Spleen (tissue), 11 donors: ENCODE measurements at regions not wholly inside any gene's neighbourhood (a gene's known extent, or its start where the extent isn't known, plus 50 kb on each side); places are given as distances from the start of the nearest gene placed in this dataset.

Experiments
- DNase-seq: peaks from one replicate; pipeline ENCODE4 v3.0.0-alpha.2; 2020
- H3K27ac ChIP-seq, 8 donors: fragments of 200-600 bp; sonication (generic) in 7 of 8; 1 replicate in 4 of 8; 2 replicates in 4 of 8; pipeline versions ENCODE4 v1.5.0 to v1.8.0; 2016 to 2021; ENCODE audit warnings: inconsistent platforms in 4 of 8, mild to moderate bottlenecking in 4 of 8, moderate library complexity in 1 of 8
- H3K27me3 ChIP-seq, 7 donors: fragments of 200-600 bp; sonication (generic) in 6 of 7; replicated peaks in 1 of 7; 1 replicate in 4 of 7; 2 replicates in 3 of 7; pipeline versions ENCODE4 v1.5.0 to v1.8.0; 2016 to 2021; ENCODE audit warnings: inconsistent platforms in 3 of 7, mild to moderate bottlenecking in 1 of 7
- H3K36me3 ChIP-seq, 6 donors: fragments of 200-600 bp; sonication (generic) in 5 of 6; 1 replicate in 4 of 6; 2 replicates in 2 of 6; pipeline versions ENCODE4 v1.5.0 to v1.8.0; 2016 to 2021; ENCODE audit warnings: inconsistent platforms in 2 of 6
- H3K4me1 ChIP-seq, 6 donors: fragments of 200-600 bp; sonication (generic) in 5 of 6; 1 replicate in 3 of 6; 2 replicates in 3 of 6; pipeline versions ENCODE4 v1.5.0 to v1.8.0; 2016 to 2021; ENCODE audit warnings: inconsistent platforms in 3 of 6
- H3K4me3 ChIP-seq, 8 donors: fragments of 200-600 bp; sonication (generic) in 7 of 8; 1 replicate in 4 of 8; 2 replicates in 4 of 8; pipeline versions ENCODE4 v1.5.0 to v1.8.0; 2016 to 2021; ENCODE audit warnings: inconsistent platforms in 4 of 8, mild to moderate bottlenecking in 4 of 8, moderate library complexity in 2 of 8
- H3K9me3 ChIP-seq, 8 donors: fragments of 200-600 bp; sonication (generic) in 7 of 8; 1 replicate in 4 of 8; 2 replicates in 4 of 8; pipeline versions ENCODE4 v1.5.0 to v1.8.0; 2016 to 2021; ENCODE audit warnings: inconsistent platforms in 4 of 8
- CTCF ChIP-seq, 11 experiments: fragments of 200-600 bp in 7 of 11; fragments of 450-650 bp in 4 of 11; sonication (generic) in 4 of 11; IDR thresholded peaks in 8 of 11; conservative IDR thresholded peaks in 3 of 11; 1 replicate in 7 of 11; 2 replicates in 4 of 11; pipeline versions ENCODE4 v1.4.0 to v1.8.0; 2016 to 2021; ENCODE audit warnings: antibody characterized with exemption in 11 of 11, inconsistent platforms in 4 of 11, mild to moderate bottlenecking in 1 of 11
- POLR2A ChIP-seq, 3 donors: fragments of 450-650 bp; IDR thresholded peaks; one replicate each; pipeline ENCODE4 v1.5.1; 2017; ENCODE audit warnings: antibody characterized with exemption in 3 of 3, mild to moderate bottlenecking in 1 of 3
- POLR2AphosphoS5 ChIP-seq, 3 donors: sonication (generic); formaldehyde crosslinking; IDR thresholded peaks; one replicate each; pipeline ENCODE4 v1.5.1; 2017; ENCODE audit warnings: antibody characterized with exemption in 3 of 3
- WGBS, 5 donors: extraction: QIAGEN DNeasy Blood & Tissue Kit in 3 of 5; methylation state at CpG; one replicate each; pipeline versions ENCODE4 v1.1.5 to v1.1.7; 2013 to 2018; 5-methylcytosine and 5-hydroxymethylcytosine counted together
- intact Hi-C: fragments of 100-400 bp; cut with DNase I; formaldehyde crosslinking; loops from one replicate; pipeline ENCODE4 v1.15.0; 2023; ENCODE audit warnings: low total_unique reads
- donor health status: healthy with polysubstance abuse.
- donor health status: DM: no; HTN: no; CAD: no; lungs with moderate emphysema.
- donor health status: DM: no; HTN: no; CAD: no.
- donor health status: Bipolar disorder and iron deficiency.
- donor health status: healthy.
- donor health status: DM: no; HTN: no; CAD: no.
- donor health status: DM: yes; HTN: yes; CAD: no.

DNA sequence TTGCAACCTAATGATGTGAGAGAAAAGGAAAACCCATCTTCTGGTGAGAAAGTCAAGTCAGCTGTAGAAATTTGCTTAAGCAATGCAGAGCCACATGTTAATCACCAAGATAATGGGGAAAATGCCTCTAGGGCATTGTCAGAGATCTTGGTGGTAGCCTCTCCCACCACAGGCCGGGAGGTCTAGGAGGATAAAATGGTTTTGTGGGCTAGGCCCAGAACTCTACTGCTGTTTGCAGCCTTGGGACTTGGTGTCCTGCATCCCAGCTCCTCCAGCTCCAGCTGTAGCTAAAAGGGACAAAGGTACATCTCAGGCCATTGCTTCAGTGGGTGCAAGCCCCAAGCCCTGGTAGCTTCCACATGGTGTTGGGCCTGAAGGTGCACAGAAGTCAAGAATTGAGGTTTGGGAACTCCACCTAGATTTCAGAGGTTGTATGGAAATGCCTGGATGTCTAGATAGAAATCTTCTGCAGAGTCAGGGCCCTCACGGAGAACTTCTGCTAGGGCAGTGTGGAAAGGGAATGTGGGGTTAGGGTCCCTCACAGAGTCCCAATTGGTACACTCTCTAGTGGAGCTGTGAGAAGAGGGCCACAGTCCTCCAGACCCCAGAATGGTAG is 382.2 kb upstream of the KLHL1 start:
- no peaks in the 10 kb centered on the region for H3K36me3 ChIP-seq
- TF ChIP-seq CTCF (IDR thresholded peaks at IDR 0.05 in 8 of 11, conservative IDR thresholded peaks at IDR 0.05 in 3 of 11) (no peak), POLR2A (IDR thresholded peaks at IDR 0.05) (no peak), POLR2AphosphoS5 (IDR thresholded peaks at IDR 0.05) (no peak)
- 76 to 93% (median 89%) methylated on average over 2 of the region's 2 CpGs for WGBS, 5 donors
- H3K9me3 ChIP-seq: peaks cover 0 to 35% (median 24%) of the 10 kb centered on the region in 8 donors
- intact Hi-C loops: no loop called here
- H3K4me3 ChIP-seq: no peak overlapping the region
- H3K27ac ChIP-seq: no peak overlapping the region
- DNase-seq: no peak
- H3K27me3 ChIP-seq: no peaks in the 10 kb centered on the region
- no peaks in the 10 kb centered on the region for H3K4me1 ChIP-seq

- intact Hi-C loops: no loop called here
- no peak for TF ChIP-seq CTCF (IDR thresholded peaks at IDR 0.05 in 8 of 11, conservative IDR thresholded peaks at IDR 0.05 in 3 of 11)
- TF ChIP-seq POLR2AphosphoS5 (IDR thresholded peaks at IDR 0.05): no peak
- no peak for TF ChIP-seq POLR2A (IDR thresholded peaks at IDR 0.05)
- peaks cover 0 to 13% (median 8%) of the 10 kb centered on the region in 8 donors for H3K9me3 ChIP-seq
- no peak overlapping the region for H3K4me3 ChIP-seq
- no peak overlapping the region for H3K27ac ChIP-seq
- 83 to 97% (median 88%) methylated on average over 7 of the region's 7 CpGs for WGBS, 5 donors
- no peak for DNase-seq
- H3K4me1 ChIP-seq: no peaks in the 10 kb centered on the region
- H3K36me3 ChIP-seq: no peaks in the 10 kb centered on the region
- H3K27me3 ChIP-seq: no peaks in the 10 kb centered on the region
These were observed 376.7 kb upstream of the KLHL1 start for GRCh38 chr13:70484931-70485330.

DNA sequence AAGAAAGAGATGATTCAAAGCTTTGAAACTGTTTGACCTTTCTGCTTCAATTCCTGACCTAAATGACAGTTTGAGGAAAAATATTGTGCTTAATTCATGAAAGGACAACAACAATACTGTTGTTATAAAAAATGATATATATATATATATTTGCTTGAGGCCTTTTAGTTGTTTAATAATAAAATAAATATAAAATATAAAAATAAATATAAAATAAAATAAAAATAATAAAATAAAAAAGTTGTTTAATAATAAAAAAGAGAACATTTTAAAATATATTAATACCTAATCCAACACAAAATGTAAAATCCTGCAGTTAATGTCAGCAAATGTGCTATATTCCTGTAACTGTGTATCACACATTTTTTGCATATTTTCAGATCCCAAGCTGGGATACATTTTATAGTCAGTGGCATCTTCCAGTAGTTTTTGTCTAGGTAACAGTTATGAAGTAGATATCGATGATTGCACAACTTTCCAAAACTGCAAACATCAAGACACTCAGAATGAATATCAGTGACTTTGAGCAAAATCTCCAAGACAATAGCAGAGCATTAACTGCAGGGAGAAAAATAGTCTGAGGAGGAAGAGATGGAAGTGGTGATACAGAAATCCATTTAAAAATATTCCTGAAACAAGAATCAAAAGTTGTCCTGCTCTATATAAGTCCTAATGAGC is 375.5 kb upstream of the KLHL1 start:
- WGBS, 5 donors: 82 to 100% (median 92%) methylated on average over 1 of the region's 1 CpG
- Histone ChIP-seq H3K27ac (no peak overlapping the region), H3K36me3 (no peaks in the 10 kb centered on the region), H3K9me3 (peaks cover 0 to 14% (median 0%) of the 10 kb centered on the region in 8 donors), H3K4me3 (no peak overlapping the region), H3K27me3 (no peaks in the 10 kb centered on the region), H3K4me1 (no peaks in the 10 kb centered on the region)
- no peak for DNase-seq
- no peak for TF ChIP-seq POLR2AphosphoS5 (IDR thresholded peaks at IDR 0.05)
- TF ChIP-seq CTCF (IDR thresholded peaks at IDR 0.05 in 8 of 11, conservative IDR thresholded peaks at IDR 0.05 in 3 of 11): no peak
- no peak for TF ChIP-seq POLR2A (IDR thresholded peaks at IDR 0.05)
- intact Hi-C loops: no loop called here

- no peaks in the 10 kb centered on the region for H3K36me3 ChIP-seq
- no peak overlapping the region for H3K4me3 ChIP-seq
- no peaks in the 10 kb centered on the region for H3K4me1 ChIP-seq
- no peak for TF ChIP-seq POLR2A (IDR thresholded peaks at IDR 0.05)
- no peak for TF ChIP-seq POLR2AphosphoS5 (IDR thresholded peaks at IDR 0.05)
- TF ChIP-seq CTCF (IDR thresholded peaks at IDR 0.05 in 8 of 11, conservative IDR thresholded peaks at IDR 0.05 in 3 of 11): no peak
- no peak for DNase-seq
- WGBS, 5 donors: 63 to 82% (median 70%) methylated on average over 3 of the region's 3 CpGs
- no peaks in the 10 kb centered on the region for H3K27me3 ChIP-seq
- intact Hi-C loops: no loop called here
- no peak overlapping the region for H3K27ac ChIP-seq
- H3K9me3 ChIP-seq: peaks cover 0 to 11% (median 0%) of the 10 kb centered on the region in 8 donors
These were observed 365.7 kb upstream of the KLHL1 start for GRCh38 chr13:70473907-70474306.
